NCI-H1436 treated with DMSO at 0.1 percent for 48 hours (cell line): ENCODE measurements at regions not wholly inside any gene's neighbourhood (a gene's known extent, or its start where the extent isn't known, plus 50 kb on each side); places are given as distances from the start of the nearest gene placed in this dataset.

Experiments used
- DNase-seq: peaks from one replicate; lab custom pipeline; 2025; lab: John Stamatoyannopoulos, UW

DNA sequence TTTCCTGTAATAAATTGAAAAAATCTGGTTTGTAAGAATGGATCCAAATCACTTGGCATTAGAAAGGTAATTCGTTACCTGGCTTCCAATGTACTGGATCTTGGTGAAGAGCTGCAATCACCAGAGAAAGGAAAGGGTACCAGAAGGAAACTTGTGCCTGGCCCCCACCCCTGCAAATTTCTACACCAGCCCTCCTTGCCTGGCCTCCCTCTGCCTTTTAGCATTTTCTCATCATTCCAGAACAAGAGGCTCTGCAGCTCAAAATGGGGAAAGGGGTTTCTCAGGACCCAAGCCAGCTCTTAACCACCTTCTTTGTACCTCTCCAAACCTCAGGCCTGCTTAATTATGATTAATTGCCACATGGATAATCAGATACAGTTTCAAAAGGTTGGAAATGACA lies 612.8 kb upstream of the MGMT start:
- DNase-seq, result no peak

- DNase-seq, result no peak
Observed at GRCh38 chr10:128854963-128855362, 612.1 kb upstream of the MGMT start.

GRCh38 chr10:128855618-128856428 lies 611.2 kb upstream of the MGMT start:
- DNase-seq, result no peak

- DNase-seq, result no peak
Observed at GRCh38 chr10:128859738-128860386, 607.2 kb upstream of the MGMT start.

DNA sequence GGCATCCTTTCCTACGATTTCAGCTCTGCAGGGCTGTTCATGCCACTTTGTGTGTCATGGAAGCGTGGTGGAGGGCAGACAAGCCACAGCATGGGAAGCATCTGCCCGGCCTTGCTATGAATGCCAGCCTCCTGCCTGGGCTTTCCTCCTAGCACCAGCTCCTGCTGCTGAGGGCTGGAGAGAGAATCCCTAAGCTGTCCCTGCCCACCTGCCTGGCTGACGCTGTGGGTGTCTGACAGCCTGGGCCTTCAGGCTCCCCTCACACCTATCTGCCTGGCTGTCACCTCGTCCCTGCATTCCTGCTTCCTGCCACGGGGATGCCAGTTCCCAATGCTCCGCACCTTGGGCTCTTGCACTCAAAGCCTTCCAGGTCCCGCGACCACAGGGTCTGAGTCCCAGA lies 606.5 kb upstream of the MGMT start:
- no peak for DNase-seq

DNA sequence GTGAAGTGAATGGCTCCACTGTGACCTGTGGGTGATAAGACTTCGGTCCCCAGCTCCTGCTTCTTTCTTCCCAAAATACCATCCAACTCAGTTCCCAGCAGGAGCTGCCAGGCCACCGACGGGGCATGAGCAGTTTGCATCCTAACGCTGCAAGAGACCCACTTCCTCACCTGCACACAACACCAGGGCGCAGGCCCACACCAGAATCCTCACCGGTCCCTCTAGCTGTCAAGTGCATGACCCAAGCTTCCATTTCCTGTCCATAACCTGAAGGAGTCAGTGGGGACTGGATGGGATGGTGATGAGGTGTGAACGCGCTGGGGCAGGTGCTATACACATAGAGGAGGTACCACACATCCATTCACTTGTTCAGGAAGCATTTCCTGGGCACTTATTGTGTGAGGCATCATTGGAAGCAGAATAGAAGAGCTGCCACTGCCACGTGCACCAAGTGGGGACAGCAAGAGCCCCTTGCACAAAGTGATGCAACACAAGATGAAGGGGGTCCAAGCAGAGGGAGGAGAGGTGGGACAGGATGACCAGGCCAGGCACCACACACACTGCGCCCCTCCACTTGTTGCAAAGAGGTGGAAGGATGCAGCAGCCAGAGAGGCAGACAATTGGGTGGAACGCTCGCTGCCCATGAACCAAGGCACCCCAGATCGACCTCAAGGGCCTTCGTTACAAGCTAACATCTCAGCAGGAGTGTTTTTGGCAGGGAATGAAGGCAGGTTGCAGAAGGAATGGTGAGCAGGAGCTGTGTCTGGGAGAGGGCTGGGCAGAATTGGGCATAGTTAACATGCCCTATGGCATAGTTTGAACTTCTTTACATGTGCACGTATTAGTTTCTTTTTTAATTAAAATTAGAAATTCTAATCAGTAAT lies 605.8 kb upstream of the MGMT start:
- DNase-seq, result no peak

GRCh38 chr10:128863411-128863810 lies 603.6 kb upstream of the MGMT start:
- DNase-seq, result no peak

- no peak for DNase-seq
Observed at GRCh38 chr10:128863823-128864405, 603.1 kb upstream of the MGMT start.

- no peak for DNase-seq
Observed at GRCh38 chr10:128864554-128865295, 602.3 kb upstream of the MGMT start.

- DNase-seq, result no peak
Observed at GRCh38 chr10:128865436-128866195, 601.4 kb upstream of the MGMT start.

DNA sequence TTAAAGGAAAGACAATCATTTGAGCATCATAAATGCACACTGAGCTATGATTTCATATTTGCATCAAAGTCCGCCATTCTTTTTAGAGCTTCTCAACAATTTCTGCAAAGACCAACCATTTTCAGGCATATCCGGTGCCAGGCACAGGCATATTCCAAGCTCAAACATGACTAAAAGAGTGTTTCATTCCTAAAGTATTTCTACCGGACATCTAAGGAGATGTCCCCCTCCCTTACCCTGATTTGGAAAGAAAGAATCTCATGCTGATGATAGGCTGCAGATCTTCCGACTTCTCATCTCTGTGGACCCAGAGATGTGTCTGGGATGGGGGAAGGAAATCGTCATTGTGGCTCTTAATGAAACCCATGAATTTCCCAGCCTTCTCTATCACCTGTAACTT lies 600.5 kb upstream of the MGMT start:
- no peak for DNase-seq

DNA sequence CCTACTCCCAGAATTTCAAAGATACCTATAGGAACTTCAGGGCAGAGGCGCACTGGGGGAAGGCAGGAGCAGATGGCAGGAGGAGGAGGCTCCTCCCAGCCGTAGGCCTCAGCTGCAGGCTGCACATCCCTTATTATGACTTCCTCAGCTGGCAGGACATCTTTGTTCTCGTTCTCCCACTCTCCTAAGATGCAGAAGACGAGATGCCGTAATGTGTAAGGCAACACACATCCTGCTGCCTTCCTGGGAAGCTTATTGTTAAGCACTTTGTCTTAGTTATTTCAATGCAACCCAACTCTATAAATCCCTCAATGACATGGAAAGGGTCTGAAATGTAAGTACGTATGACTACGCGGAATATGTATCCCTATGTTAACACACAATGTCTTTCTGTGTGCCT lies 599.8 kb upstream of the MGMT start:
- DNase-seq, result no peak

DNA sequence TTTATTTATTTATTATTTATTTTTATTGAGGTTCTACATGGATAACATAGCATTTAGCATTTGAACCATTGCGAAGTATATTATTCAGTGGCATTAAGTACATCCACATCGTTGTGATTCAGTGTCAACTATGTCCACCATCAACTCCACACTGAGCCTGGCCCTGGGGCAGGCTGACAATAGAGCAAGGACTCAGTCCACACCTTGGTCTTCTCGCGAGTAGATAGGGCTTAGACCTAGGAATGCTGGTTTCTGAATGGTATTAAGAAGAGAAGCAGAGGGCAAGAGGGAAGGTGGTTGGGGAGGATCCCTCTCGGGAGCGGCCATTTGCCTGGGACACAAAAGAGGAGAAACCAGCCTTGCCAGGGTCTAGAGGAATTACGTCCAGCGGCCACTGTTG lies 599.2 kb upstream of the MGMT start:
- DNase-seq, result no peak

DNA sequence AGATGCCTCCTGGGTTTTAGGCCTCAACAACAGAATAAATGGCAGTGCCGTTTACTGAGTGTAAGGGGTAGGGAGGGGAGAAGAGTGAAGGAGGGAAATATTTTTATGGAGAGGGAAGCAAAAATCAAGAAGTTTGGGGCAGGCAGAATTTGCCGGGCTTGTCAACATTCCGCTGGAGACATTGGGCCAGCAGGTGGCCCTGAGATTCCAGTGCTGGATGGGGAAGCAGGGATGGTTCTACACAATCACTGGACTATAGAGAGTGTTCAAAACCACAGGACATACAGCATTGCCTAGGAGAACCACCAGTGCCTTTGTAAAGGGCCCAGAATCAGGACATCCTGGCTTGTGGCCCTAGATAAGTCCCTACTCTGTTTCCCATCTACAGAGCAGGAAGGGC lies 598.6 kb upstream of the MGMT start:
- no peak for DNase-seq

DNA sequence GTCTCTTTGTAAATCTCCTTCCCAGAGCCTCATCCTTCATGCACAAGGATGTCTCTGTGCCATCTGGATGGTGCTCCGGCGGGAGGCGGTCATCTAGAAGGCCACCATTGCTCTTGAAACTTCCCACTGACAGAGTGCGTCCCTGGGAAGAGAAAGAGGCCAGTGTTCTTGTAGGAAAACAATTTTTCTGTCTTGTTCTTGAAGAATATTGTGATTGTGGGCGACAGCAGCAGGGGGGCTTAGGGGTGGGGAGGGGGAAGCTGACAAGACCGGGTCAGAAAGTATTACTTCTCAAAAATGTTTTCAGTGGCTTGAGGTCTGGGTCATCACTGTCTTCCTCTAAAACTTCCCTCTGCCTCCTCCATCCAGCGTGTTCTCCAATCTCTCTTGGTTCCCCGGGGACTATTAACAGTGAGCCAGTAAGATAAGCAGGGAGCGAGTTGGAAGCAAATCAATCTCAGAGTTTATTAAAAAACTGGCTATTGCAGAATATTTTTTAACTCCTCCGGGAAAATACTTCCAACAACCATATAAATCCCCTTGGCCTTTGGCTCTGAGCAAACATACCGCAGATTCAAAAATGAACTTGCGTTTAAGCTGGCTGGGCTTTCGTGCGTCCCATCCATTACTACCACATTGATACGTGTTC lies 597.8 kb upstream of the MGMT start:
- DNase-seq, result no peak

- no peak for DNase-seq
Observed at GRCh38 chr10:128870830-128871597, 596.0 kb upstream of the MGMT start.

DNA sequence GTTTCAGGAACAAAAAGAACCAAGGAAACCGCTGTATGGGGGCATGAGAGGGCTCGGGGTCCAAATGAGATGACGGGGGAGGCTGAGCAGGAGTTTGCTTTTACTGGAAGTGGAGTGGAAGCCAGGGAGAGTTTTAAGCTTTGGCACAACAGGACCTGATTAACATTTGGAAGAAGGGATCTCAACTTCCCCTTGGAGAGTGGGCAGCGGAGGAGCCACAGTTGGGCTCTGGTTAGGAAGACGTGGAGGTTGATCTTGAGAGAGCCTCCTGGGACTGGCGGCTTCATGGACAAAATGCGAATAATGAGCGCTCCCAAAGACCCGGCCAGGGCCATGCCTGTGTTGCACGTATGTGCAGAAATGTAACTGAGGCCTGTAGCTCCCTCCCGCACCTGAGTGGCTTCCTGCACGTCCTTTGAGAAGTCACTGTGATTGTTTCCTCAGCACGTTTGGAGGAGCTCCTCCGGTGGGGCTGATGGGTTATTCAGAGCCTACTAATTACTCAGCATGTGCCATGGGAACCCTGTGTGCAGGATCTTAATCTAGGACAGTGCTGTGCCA lies 595.3 kb upstream of the MGMT start:
- no peak for DNase-seq

DNA sequence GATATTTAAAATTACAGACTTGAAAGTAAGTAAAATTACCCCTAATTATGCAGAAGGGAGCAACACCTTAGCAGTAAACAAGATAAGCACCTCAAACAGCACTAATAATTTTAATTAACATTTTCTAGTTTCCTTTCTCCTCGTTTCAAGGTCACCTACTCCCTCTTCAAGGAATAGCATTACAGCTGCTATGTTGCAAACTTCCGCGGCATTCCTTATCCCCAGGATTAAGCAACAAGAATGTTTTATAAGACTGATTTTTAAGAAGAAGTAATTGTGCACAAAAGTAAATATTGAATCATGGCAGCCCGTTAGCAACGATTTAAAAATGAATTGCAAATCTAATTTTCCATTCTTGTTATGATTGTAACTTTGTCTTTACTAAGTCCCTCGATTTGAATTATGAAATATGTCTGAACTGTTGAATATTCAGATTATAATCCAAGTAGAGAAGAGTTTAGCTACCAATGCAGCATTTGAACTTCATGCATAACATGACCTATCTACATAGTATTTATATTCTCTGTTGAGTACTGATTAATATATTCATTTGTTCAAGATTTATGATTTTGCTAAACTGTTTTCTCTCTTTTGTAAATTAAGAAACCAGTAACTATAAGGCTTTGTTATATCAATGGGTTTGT lies 593.5 kb upstream of the MGMT start:
- DNase-seq, result no peak

GRCh38 chr10:128874331-128874730 lies 592.7 kb upstream of the MGMT start:
- no peak for DNase-seq
